ENCODE measurements at regions not wholly inside any gene's neighbourhood (a gene's known extent, or its start where the extent isn't known, plus 50 kb on each side); places are given as distances from the start of the nearest gene placed in this dataset.

GRCh38 chr11:120021391-120021953 is 116.4 kb downstream of the TRIM29 start:
- H3K4me3 ChIP-seq (ENCODE audit: low read length in 2 of 2) = no peak overlapping the region
- DNase-seq = no peak
- H3K36me3 ChIP-seq (ENCODE audit: insufficient read depth, low read length) = no peaks in the 10 kb centered on the region
- no peaks in the 10 kb centered on the region for H3K9me3 Mint-ChIP-seq
- no peaks in the 10 kb centered on the region for H3K4me1 Mint-ChIP-seq
- CTCF ChIA-PET (ENCODE audit: partially characterized antibody) = no interaction called here
- POLR2A ChIA-PET (ENCODE audit: partially characterized antibody) = no interaction called here
- H3K4me3 Mint-ChIP-seq = no peak overlapping the region
- H3K27me3 Mint-ChIP-seq = peaks cover 8 to 15% of the 10 kb centered on the region in 2 donors
- no peaks in the 10 kb centered on the region for H3K4me1 ChIP-seq (ENCODE audit: insufficient read depth, low read length)
- no peak overlapping the region for H3K27ac ChIP-seq (ENCODE audit: low read depth, low read length)
- intact Hi-C loops (cut with micrococcal nuclease) = no loop called here
- no peaks in the 10 kb centered on the region for H3K9me3 ChIP-seq (ENCODE audit: control insufficient read depth in 1 of 2, low read length in 2 of 2)
- no peaks in the 10 kb centered on the region for H3K27me3 ChIP-seq (ENCODE audit: insufficient read depth, low read length)
- no peak overlapping the region for H3K27ac Mint-ChIP-seq
- H3K36me3 Mint-ChIP-seq = no peaks in the 10 kb centered on the region

GRCh38 chr11:120020981-120021380 is 116.9 kb downstream of the TRIM29 start:
- CTCF ChIA-PET (ENCODE audit: partially characterized antibody) = no interaction called here
- POLR2A ChIA-PET (ENCODE audit: partially characterized antibody) = no interaction called here
- DNase-seq = no peak
- Mint-ChIP-seq H3K27ac (no peak overlapping the region), H3K36me3 (no peaks in the 10 kb centered on the region), H3K4me1 (no peaks in the 10 kb centered on the region), H3K9me3 (no peaks in the 10 kb centered on the region), H3K4me3 (no peak overlapping the region), H3K27me3 (peaks cover 11 to 19% of the 10 kb centered on the region in 2 donors)
- Histone ChIP-seq H3K36me3 (ENCODE audit: insufficient read depth, low read length) (no peaks in the 10 kb centered on the region), H3K4me3 (ENCODE audit: low read length in 2 of 2) (no peak overlapping the region), H3K9me3 (ENCODE audit: control insufficient read depth in 1 of 2, low read length in 2 of 2) (no peaks in the 10 kb centered on the region), H3K4me1 (ENCODE audit: insufficient read depth, low read length) (no peaks in the 10 kb centered on the region), H3K27me3 (ENCODE audit: insufficient read depth, low read length) (no peaks in the 10 kb centered on the region), H3K27ac (ENCODE audit: low read depth, low read length) (no peak overlapping the region)
- intact Hi-C loops (cut with micrococcal nuclease) = no loop called here

GRCh38 chr11:120020486-120020885 is 117.4 kb downstream of the TRIM29 start:
- Mint-ChIP-seq H3K4me3 (no peak overlapping the region), H3K4me1 (no peaks in the 10 kb centered on the region), H3K27me3 (peaks cover 13 to 22% of the 10 kb centered on the region in 2 donors), H3K27ac (no peak overlapping the region), H3K36me3 (no peaks in the 10 kb centered on the region), H3K9me3 (no peaks in the 10 kb centered on the region)
- Histone ChIP-seq H3K36me3 (ENCODE audit: insufficient read depth, low read length) (no peaks in the 10 kb centered on the region), H3K4me1 (ENCODE audit: insufficient read depth, low read length) (no peaks in the 10 kb centered on the region), H3K27me3 (ENCODE audit: insufficient read depth, low read length) (no peaks in the 10 kb centered on the region), H3K4me3 (ENCODE audit: low read length in 2 of 2) (no peak overlapping the region), H3K9me3 (ENCODE audit: control insufficient read depth in 1 of 2, low read length in 2 of 2) (no peaks in the 10 kb centered on the region), H3K27ac (ENCODE audit: low read depth, low read length) (no peak overlapping the region)
- ChIA-PET POLR2A (ENCODE audit: partially characterized antibody) (no interaction called here), CTCF (ENCODE audit: partially characterized antibody) (no interaction called here)
- DNase-seq = no peak
- intact Hi-C loops (cut with micrococcal nuclease) = no loop called here

GRCh38 chr11:120019191-120019590 is 118.7 kb downstream of the TRIM29 start:
- Mint-ChIP-seq H3K4me3 (no peak overlapping the region), H3K36me3 (no peaks in the 10 kb centered on the region), H3K27me3 (peaks cover 21 to 34% of the 10 kb centered on the region in 2 donors), H3K4me1 (no peaks in the 10 kb centered on the region), H3K27ac (no peak overlapping the region), H3K9me3 (no peaks in the 10 kb centered on the region)
- intact Hi-C loops (cut with micrococcal nuclease) = no loop called here
- Histone ChIP-seq H3K4me1 (ENCODE audit: insufficient read depth, low read length) (no peaks in the 10 kb centered on the region), H3K27me3 (ENCODE audit: insufficient read depth, low read length) (no peaks in the 10 kb centered on the region), H3K4me3 (ENCODE audit: low read length in 2 of 2) (no peak overlapping the region), H3K27ac (ENCODE audit: low read depth, low read length) (no peak overlapping the region), H3K9me3 (ENCODE audit: control insufficient read depth in 1 of 2, low read length in 2 of 2) (no peaks in the 10 kb centered on the region), H3K36me3 (ENCODE audit: insufficient read depth, low read length) (no peaks in the 10 kb centered on the region)
- no peak for DNase-seq
- POLR2A ChIA-PET (ENCODE audit: partially characterized antibody) = no interaction called here
- CTCF ChIA-PET (ENCODE audit: partially characterized antibody) = no interaction called here

- Histone ChIP-seq H3K4me1 (ENCODE audit: insufficient read depth, low read length) (no peaks in the 10 kb centered on the region), H3K27ac (ENCODE audit: low read depth, low read length) (no peak overlapping the region), H3K27me3 (ENCODE audit: insufficient read depth, low read length) (no peaks in the 10 kb centered on the region), H3K4me3 (ENCODE audit: low read length in 2 of 2) (no peak overlapping the region), H3K9me3 (ENCODE audit: control insufficient read depth in 1 of 2, low read length in 2 of 2) (no peaks in the 10 kb centered on the region), H3K36me3 (ENCODE audit: insufficient read depth, low read length) (no peaks in the 10 kb centered on the region)
- Mint-ChIP-seq H3K4me1 (no peaks in the 10 kb centered on the region), H3K27ac (no peak overlapping the region), H3K4me3 (no peak overlapping the region), H3K9me3 (no peaks in the 10 kb centered on the region), H3K36me3 (no peaks in the 10 kb centered on the region), H3K27me3 (peaks cover 22 to 38% of the 10 kb centered on the region in 2 donors)
- DNase-seq = no peak
- CTCF ChIA-PET (ENCODE audit: partially characterized antibody) = no interaction called here
- POLR2A ChIA-PET (ENCODE audit: partially characterized antibody) = no interaction called here
- intact Hi-C loops (cut with micrococcal nuclease) = no loop called here
Measured at GRCh38 chr11:120017582-120018150, 120.2 kb downstream of the TRIM29 start.

GRCh38 chr11:120013325-120014250 is 124.3 kb downstream of the TRIM29 start:
- no peak overlapping the region for H3K4me3 Mint-ChIP-seq
- no peaks in the 10 kb centered on the region for H3K27me3 ChIP-seq (ENCODE audit: insufficient read depth, low read length)
- H3K36me3 Mint-ChIP-seq = no peaks in the 10 kb centered on the region
- DNase-seq = no peak
- intact Hi-C loops (cut with micrococcal nuclease) = no loop called here
- H3K9me3 Mint-ChIP-seq = no peaks in the 10 kb centered on the region
- CTCF ChIA-PET (ENCODE audit: partially characterized antibody) = no interaction called here
- H3K36me3 ChIP-seq (ENCODE audit: insufficient read depth, low read length) = no peaks in the 10 kb centered on the region
- POLR2A ChIA-PET (ENCODE audit: partially characterized antibody) = no interaction called here
- H3K27ac ChIP-seq (ENCODE audit: low read depth, low read length) = no peak overlapping the region
- no peaks in the 10 kb centered on the region for H3K4me1 Mint-ChIP-seq
- H3K27me3 Mint-ChIP-seq = peaks cover 32 to 56% of the 10 kb centered on the region in 2 donors
- no peak overlapping the region for H3K27ac Mint-ChIP-seq
- H3K9me3 ChIP-seq (ENCODE audit: control insufficient read depth in 1 of 2, low read length in 2 of 2) = no peaks in the 10 kb centered on the region
- H3K4me1 ChIP-seq (ENCODE audit: insufficient read depth, low read length) = no peaks in the 10 kb centered on the region
- no peak overlapping the region for H3K4me3 ChIP-seq (ENCODE audit: low read length in 2 of 2)

- Histone ChIP-seq H3K27ac (ENCODE audit: low read depth, low read length) (no peak overlapping the region), H3K36me3 (ENCODE audit: insufficient read depth, low read length) (no peaks in the 10 kb centered on the region), H3K4me1 (ENCODE audit: insufficient read depth, low read length) (no peaks in the 10 kb centered on the region), H3K27me3 (ENCODE audit: insufficient read depth, low read length) (no peaks in the 10 kb centered on the region), H3K4me3 (ENCODE audit: low read length in 2 of 2) (no peak overlapping the region), H3K9me3 (ENCODE audit: control insufficient read depth in 1 of 2, low read length in 2 of 2) (no peaks in the 10 kb centered on the region)
- Mint-ChIP-seq H3K4me3 (no peak overlapping the region), H3K4me1 (no peaks in the 10 kb centered on the region), H3K27me3 (peaks cover 32 to 52% of the 10 kb centered on the region in 2 donors), H3K9me3 (no peaks in the 10 kb centered on the region), H3K27ac (no peak overlapping the region), H3K36me3 (no peaks in the 10 kb centered on the region)
- CTCF ChIA-PET (ENCODE audit: partially characterized antibody) = no interaction called here
- POLR2A ChIA-PET (ENCODE audit: partially characterized antibody) = no interaction called here
- intact Hi-C loops (cut with micrococcal nuclease) = no loop called here
- DNase-seq = no peak
Measured at GRCh38 chr11:120012245-120012644, 125.7 kb downstream of the TRIM29 start.
